IPS-20b (cell line): ENCODE measurements at regions not wholly inside any gene's neighbourhood (a gene's known extent, or its start where the extent isn't known, plus 50 kb on each side); places are given as distances from the start of the nearest gene placed in this dataset.
"Not testable (repeated sequence)": the region's sequence is repeated elsewhere in the genome, so short reads cannot be mapped to it uniquely, and the experiment has no call there.

Source experiments
- H3K27ac ChIP-seq: one replicate; pipeline ENCODE4 v1.5.1; 2013; ENCODE audit warnings: low read length
- H3K27me3 ChIP-seq: 2 replicates; pipeline ENCODE4 v1.6.1; 2013; ENCODE audit warnings: mild to moderate bottlenecking, low read length, inconsistent platforms; ENCODE audit not compliant: insufficient read depth
- H3K36me3 ChIP-seq: 2 replicates; pipeline ENCODE4 v1.6.1; 2013; ENCODE audit warnings: low read depth, mild to moderate bottlenecking, inconsistent platforms, low read length, moderate library complexity; ENCODE audit not compliant: insufficient read depth
- H3K4me1 ChIP-seq: 2 replicates; pipeline ENCODE4 v1.6.1; 2013; ENCODE audit warnings: mild to moderate bottlenecking, control low read depth, inconsistent platforms, low read length, moderate library complexity; ENCODE audit not compliant: insufficient read depth
- H3K4me3 ChIP-seq: 2 replicates; pipeline ENCODE4 v1.5.1; 2013; ENCODE audit warnings: mild to moderate bottlenecking, low read length, inconsistent platforms
- H3K9ac ChIP-seq: 2 replicates; pipeline ENCODE4 v1.6.1; 2013; ENCODE audit warnings: low read depth, mild to moderate bottlenecking, inconsistent platforms, low read length, moderate library complexity
- H3K9me3 ChIP-seq: 2 replicates; pipeline ENCODE4 v1.6.1; 2013; ENCODE audit warnings: mild to moderate bottlenecking, low read depth, low read length, inconsistent platforms; ENCODE audit not compliant: insufficient read depth

DNA sequence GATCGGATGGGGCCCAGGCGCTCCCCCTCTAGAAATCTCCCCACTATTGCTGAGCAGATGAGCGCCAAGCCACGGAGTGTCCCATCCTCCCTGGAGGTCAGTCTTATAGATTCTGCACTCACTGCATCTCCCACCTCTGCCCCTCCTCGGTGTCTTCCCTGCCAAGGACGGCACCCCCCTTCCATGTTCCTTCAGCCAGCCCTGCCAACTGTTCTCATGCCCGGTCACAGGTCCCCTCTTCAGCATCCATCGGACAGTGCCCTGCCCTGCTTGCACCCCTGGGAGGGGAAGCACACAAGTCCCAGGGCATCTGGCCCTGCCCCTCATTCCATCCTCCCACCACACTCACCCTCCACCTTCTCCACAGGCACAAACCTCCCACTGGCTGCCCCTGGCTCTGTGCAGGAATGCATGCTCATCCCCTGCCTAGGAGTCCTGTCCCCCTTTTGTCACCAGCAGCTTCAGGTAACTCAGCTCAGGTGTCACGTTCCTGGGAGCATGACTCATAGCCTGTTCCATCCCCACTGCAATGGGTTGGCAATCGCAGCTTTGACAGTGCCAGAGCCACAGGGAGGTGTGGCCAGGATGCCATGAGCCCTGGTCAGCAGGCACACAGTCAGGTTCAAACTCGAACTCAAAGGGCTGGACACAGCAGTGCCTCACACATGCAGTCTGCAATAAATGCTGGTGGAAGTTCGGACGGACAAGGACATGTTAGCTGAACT, 234.7 kb upstream of the TCERG1L start:
- no peaks in the 10 kb centered on the region for H3K9me3 ChIP-seq
- H3K9ac ChIP-seq, result no peak overlapping the region
- no peak overlapping the region for H3K4me3 ChIP-seq
- H3K27me3 ChIP-seq, result no peaks in the 10 kb centered on the region
- no peaks in the 10 kb centered on the region for H3K36me3 ChIP-seq
- H3K27ac ChIP-seq, result no peak overlapping the region
- no peaks in the 10 kb centered on the region for H3K4me1 ChIP-seq

DNA sequence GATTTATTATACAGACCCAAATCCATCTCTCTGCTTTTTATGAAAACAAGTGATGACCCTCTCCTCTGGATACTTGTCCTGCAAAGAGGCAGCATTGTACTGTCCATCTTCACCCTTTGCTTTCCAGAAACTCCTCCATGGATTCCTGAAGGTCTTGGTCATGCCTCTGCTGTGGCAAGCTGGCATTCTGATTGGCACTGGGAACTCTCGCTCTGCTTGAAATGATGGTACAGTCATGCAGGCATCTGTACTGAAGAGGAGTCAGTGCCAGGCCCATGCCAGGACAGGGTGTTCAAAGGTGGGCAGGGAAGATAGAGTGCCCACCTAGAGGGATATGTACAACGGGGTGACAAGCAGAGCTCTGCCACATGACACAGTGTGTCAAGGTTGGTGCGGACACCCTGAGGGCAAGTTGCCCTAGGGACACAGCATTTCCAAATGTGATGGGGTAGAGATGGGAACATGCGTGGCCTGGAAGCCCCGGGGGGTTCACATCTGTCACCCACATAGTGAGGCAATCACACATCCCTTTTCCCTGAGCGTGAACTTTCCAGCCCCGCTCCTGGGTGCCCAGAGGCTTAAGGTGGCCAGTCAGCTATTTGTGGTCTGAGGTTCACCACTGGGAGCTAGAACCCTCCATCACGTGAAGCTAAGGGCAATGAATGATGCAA, 235.7 kb upstream of the TCERG1L start:
- Histone ChIP-seq H3K27me3 (no peaks in the 10 kb centered on the region), H3K9ac (no peak overlapping the region), H3K4me3 (no peak overlapping the region), H3K4me1 (no peaks in the 10 kb centered on the region), H3K27ac (no peak overlapping the region), H3K9me3 (no peaks in the 10 kb centered on the region), H3K36me3 (no peaks in the 10 kb centered on the region)

DNA sequence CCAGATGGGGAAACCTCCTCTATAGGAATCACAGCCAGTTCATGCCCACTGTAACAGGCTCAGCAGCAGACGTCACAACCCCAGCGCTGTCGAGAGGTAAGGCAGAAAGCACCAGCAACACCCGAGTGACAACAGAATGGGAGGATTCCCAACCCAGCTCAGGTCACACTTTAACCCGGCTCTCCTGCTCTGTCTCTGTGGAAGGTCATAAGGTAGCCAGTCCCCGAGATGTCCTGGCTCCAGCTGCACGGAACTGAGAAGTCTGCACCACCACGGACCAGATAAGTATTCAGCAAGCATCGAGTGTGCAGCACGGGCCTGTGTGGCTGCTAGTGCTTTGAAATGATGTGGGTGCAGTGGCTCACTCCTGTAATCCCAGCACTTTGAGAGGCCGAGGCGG, 236.7 kb upstream of the TCERG1L start:
- Histone ChIP-seq H3K9ac (no peak overlapping the region), H3K36me3 (no peaks in the 10 kb centered on the region), H3K27me3 (no peaks in the 10 kb centered on the region), H3K9me3 (no peaks in the 10 kb centered on the region), H3K27ac (no peak overlapping the region), H3K4me3 (no peak overlapping the region), H3K4me1 (no peaks in the 10 kb centered on the region)

DNA sequence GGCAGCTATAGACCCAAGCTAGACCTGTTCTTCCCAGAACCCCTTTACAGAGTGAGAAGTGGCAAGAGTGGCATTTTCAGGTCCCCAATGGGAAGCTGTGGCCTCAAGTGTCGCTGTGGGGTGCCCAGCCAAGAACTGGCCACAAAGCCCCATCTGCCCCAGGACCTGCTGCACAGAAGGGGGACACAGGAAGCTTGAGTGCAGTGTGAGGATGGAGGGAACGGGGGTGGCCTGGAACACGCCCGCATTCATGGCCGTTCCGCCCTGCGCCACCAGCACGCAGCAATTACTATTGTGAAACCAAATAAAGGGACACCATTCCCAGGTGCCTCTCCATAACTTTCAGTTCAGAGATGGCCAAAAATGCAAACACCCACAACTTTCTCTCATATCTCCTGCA, 237.6 kb upstream of the TCERG1L start:
- Histone ChIP-seq H3K36me3 (no peaks in the 10 kb centered on the region), H3K9me3 (no peaks in the 10 kb centered on the region), H3K4me1 (no peaks in the 10 kb centered on the region), H3K4me3 (no peak overlapping the region), H3K9ac (no peak overlapping the region), H3K27me3 (no peaks in the 10 kb centered on the region), H3K27ac (no peak overlapping the region)

DNA sequence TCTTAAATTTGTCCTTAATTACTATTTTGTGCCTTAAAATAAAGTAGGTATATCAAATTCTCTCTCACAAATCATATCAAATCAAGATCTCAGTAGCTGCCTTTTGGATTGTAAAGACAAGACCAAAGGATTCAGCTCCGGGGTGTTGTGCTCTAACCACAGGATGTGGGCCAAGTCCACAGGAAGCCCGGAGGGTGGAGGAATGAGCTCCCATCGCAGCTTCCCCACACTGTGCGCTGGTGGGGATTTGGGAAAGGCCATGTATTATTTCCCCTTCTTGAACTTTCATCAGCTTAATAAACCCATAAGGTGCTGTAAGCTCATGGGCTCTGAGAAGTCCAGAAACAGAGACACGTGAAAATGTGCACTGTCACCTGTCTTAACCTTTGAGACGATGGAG, 241.6 kb upstream of the TCERG1L start:
- H3K27me3 ChIP-seq, result no peaks in the 10 kb centered on the region
- no peak overlapping the region for H3K27ac ChIP-seq
- no peaks in the 10 kb centered on the region for H3K36me3 ChIP-seq
- no peaks in the 10 kb centered on the region for H3K9me3 ChIP-seq
- H3K4me3 ChIP-seq, result no peak overlapping the region
- H3K4me1 ChIP-seq, result no peaks in the 10 kb centered on the region
- no peak overlapping the region for H3K9ac ChIP-seq

DNA sequence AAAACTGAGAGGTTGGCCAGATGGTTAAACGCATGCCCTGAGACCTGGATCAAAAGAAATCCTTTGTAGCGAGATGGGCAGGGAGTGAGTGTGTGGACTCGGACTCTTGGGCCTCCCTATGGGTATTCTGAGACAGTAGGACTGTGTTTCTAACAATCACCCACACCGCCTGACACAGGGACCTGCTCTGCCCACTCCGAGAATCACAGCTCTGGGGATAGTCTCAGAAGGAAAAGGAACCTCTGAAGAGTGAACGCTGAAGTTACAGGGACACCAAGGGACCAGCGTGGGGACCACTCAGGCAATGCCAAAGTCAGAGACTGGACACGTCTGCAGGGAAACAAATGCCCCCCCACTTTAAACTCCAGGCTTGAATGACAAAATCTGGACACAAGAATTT, 242.1 kb upstream of the TCERG1L start:
- Histone ChIP-seq H3K9me3 (no peaks in the 10 kb centered on the region), H3K27me3 (no peaks in the 10 kb centered on the region), H3K27ac (no peak overlapping the region), H3K4me1 (no peaks in the 10 kb centered on the region), H3K4me3 (no peak overlapping the region), H3K9ac (no peak overlapping the region), H3K36me3 (no peaks in the 10 kb centered on the region)

DNA sequence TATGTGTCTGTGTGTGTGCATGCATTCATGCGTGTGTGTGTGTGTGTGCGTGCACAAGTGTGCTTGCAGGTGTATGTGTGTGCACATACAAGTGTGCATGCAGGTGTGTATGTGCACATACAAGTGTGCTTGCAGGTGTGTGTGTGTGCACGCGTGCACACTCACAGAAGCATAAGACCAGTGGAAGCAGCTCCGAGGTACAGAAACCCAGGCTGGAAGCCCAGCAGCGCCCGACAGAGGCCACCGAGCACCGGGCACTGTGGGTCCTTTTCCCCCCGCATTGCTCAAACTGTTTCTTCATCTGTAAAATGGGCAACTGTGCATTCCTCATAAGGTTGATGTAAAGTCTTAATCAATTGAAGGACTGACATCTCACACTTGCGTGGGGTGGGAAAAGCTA, 243.3 kb upstream of the TCERG1L start:
- no peaks in the 10 kb centered on the region for H3K36me3 ChIP-seq
- H3K4me3 ChIP-seq, result no peak overlapping the region
- H3K9ac ChIP-seq, result no peak overlapping the region
- H3K27me3 ChIP-seq, result no peaks in the 10 kb centered on the region
- no peaks in the 10 kb centered on the region for H3K9me3 ChIP-seq
- no peak overlapping the region for H3K27ac ChIP-seq
- H3K4me1 ChIP-seq, result no peaks in the 10 kb centered on the region

DNA sequence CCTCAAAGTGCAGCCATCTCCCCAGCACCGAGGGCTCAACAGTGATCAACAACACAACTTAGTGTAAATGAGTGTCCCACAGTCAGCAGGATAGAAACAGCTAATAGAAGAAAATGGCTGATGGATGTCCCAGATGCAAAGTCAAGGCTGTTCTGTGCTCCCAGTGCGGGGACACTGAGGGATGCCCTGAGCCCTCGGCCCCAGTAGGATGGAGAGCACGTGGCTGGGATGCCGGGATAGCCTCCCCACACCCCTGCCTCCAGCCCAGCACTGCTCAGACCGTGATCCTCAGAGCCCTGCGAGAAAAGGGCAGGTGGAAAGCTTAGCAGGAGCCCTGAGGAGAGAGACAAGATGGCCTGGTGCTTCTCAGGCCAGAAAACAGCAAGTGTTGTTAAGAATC, 243.9 kb upstream of the TCERG1L start:
- H3K4me3 ChIP-seq, result no peak overlapping the region
- H3K4me1 ChIP-seq, result no peaks in the 10 kb centered on the region
- no peaks in the 10 kb centered on the region for H3K9me3 ChIP-seq
- H3K27ac ChIP-seq, result no peak overlapping the region
- no peaks in the 10 kb centered on the region for H3K27me3 ChIP-seq
- no peak overlapping the region for H3K9ac ChIP-seq
- H3K36me3 ChIP-seq, result no peaks in the 10 kb centered on the region

DNA sequence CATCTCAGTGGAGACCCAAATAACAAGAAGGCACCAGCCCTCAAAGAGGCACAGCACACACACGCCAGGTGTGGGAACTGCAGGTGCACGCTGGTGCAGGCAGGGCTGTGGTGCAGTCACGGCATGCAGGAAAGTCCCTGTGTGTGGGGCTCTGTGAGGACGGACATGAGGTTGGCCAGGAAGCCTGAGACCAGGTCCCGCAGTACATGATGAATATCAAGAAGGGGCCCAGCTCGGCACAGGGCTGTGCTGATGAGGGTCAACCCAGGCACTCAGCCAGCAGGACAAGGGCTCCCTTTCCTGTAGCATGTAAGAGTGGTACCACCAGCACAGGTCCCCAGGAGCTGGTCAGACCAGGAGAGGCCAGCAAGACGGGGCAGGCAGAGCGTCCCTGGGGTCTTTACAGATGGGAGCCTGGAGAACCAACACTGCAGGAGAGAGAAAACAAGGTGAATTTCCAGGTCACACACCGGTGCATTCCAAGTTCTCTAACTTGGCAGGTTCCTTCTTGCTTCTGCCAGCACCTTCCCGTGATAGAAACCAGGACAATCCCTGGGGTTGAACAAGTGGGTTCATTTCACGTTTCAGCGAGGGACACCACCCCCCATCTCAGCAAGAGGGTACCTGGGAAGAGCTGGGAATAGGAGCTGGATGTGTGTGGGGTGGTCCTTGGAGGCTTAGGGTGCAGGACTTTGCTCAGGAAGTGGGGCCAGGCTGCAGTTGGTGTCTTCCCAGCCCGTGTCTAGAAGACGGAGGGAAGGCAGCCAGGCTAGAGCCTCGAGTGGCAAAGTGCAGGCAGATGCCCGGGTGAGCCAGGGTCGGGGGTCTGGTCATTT, 244.8 kb upstream of the TCERG1L start:
- no peaks in the 10 kb centered on the region for H3K27me3 ChIP-seq
- no peak overlapping the region for H3K27ac ChIP-seq
- H3K9me3 ChIP-seq, result no peaks in the 10 kb centered on the region
- H3K36me3 ChIP-seq, result no peaks in the 10 kb centered on the region
- no peaks in the 10 kb centered on the region for H3K4me1 ChIP-seq
- H3K4me3 ChIP-seq, result no peak overlapping the region
- no peak overlapping the region for H3K9ac ChIP-seq

DNA sequence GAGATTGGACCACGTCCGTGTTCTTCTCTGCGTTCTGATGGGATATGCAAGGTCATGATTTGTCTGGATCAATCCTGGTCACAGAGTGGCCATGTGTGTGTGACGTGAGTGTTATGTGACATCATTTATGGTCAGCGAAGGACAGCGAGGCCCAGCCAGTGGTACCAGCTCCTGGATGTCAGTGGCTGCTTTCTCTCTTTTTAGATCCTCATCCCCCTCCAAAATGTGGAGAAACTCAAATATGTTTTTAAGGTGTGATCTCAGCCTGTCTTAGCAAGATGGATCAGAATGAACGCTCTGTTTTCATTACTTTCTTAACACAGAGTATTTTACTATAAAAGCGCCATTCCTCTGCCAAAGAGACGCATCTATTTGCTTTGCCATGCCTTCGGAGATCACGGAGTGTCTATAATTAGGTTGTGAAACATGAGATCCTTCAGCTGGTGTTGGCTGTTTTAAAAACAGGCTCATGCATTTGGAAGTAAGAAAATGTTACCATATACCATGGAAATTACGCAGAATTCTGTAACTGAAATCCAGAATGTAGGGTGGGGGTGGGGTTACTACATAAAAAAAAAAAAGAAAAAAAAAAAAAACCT, 245.5 kb upstream of the TCERG1L start:
- Histone ChIP-seq H3K27me3 (no peaks in the 10 kb centered on the region), H3K4me1 (no peaks in the 10 kb centered on the region), H3K9me3 (no peaks in the 10 kb centered on the region), H3K4me3 (no peak overlapping the region), H3K36me3 (no peaks in the 10 kb centered on the region), H3K27ac (no peak overlapping the region), H3K9ac (no peak overlapping the region)

DNA sequence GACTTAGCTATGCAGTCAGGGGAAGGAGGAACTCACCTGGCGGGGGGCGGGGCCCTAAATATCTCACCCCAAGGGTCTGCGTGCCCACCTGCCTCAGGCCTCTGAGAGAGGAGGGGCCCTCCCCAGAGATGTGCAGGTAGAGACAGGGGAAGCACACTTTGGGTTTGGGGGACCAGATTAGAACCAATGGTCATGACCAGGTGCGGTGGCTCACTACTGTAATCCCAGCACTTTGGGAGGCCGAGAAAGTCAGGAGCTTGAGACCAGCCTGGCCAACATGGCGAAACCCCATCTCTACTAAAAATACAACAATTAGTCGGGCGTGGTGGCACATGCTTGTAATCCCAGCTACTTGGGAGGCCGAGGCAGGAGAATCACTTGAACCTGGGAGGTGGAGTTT, 246.4 kb upstream of the TCERG1L start:
- not testable (repeated sequence) for H3K9ac ChIP-seq, H3K27me3 ChIP-seq, H3K9me3 ChIP-seq

More for the DNA sequence above, 246.4 kb upstream of the TCERG1L start:
- not testable (repeated sequence) for H3K36me3 ChIP-seq, H3K4me3 ChIP-seq, H3K4me1 ChIP-seq, H3K27ac ChIP-seq
